Smooth muscle cell (in vitro differentiated cells): ENCODE measurements at regions not wholly inside any gene's neighbourhood (a gene's known extent, or its start where the extent isn't known, plus 50 kb on each side); places are given as distances from the start of the nearest gene placed in this dataset.

ENCODE experiments used
- DNase-seq: peaks from one replicate; lab custom pipeline; 2025; ENCODE audit not compliant: unreplicated experiment; lab: John Stamatoyannopoulos, UW
- H2AFZ ChIP-seq: fragments of 200-600 bp; sonication (generic); 2 replicates; pipeline ENCODE4 v1.6.0; 2016; ENCODE audit warnings: antibody characterized with exemption, low read depth, mild to moderate bottlenecking
- H3F3A ChIP-seq: fragments of 200-600 bp; sonication (generic); 2 replicates; pipeline ENCODE4 v1.6.0; 2017; ENCODE audit warnings: antibody characterized with exemption, low read depth
- H3K27ac ChIP-seq: fragments of 200-600 bp; sonication (generic); 2 replicates; pipeline ENCODE4 v1.5.1; 2016; ENCODE audit warnings: low read depth, mild to moderate bottlenecking
- H3K27me3 ChIP-seq: fragments of 200-600 bp; sonication (generic); 2 replicates; pipeline ENCODE4 v1.6.1; 2016; ENCODE audit warnings: low read depth, mild to moderate bottlenecking
- H3K36me3 ChIP-seq: fragments of 200-600 bp; sonication (generic); 2 replicates; pipeline ENCODE4 v1.5.1; 2016; ENCODE audit warnings: low read depth
- H3K4me1 ChIP-seq: fragments of 200-600 bp; sonication (generic); 2 replicates; pipeline ENCODE4 v1.5.1; 2016; ENCODE audit warnings: low read depth
- H3K4me2 ChIP-seq: fragments of 200-600 bp; sonication (generic); 2 replicates; pipeline ENCODE4 v1.6.0; 2016; ENCODE audit warnings: mild to moderate bottlenecking
- H3K4me3 ChIP-seq: fragments of 200-600 bp; sonication (generic); 2 replicates; pipeline ENCODE4 v1.5.1; 2016; ENCODE audit warnings: mild to moderate bottlenecking
- H3K79me2 ChIP-seq: fragments of 200-600 bp; sonication (generic); 2 replicates; pipeline ENCODE4 v1.6.0; 2016; ENCODE audit warnings: low read depth, mild to moderate bottlenecking
- H3K9ac ChIP-seq: fragments of 200-600 bp; sonication (generic); 2 replicates; pipeline ENCODE4 v1.6.0; 2016; ENCODE audit warnings: low read depth
- H3K9me3 ChIP-seq: fragments of 200-600 bp; sonication (generic); replicated peaks from 2 replicates; pipeline ENCODE4 v1.5.1; 2016; ENCODE audit warnings: low read depth
- H4K20me1 ChIP-seq: fragments of 200-600 bp; sonication (generic); 2 replicates; pipeline ENCODE4 v1.6.0; 2016; ENCODE audit warnings: low read depth
- CTCF ChIP-seq: fragments of 200-600 bp; sonication (generic); IDR thresholded peaks from 2 replicates; pipeline ENCODE4 v1.5.1; 2017; ENCODE audit warnings: borderline replicate concordance, mild to moderate bottlenecking, antibody characterized with exemption; ENCODE audit not compliant: insufficient read depth, poor library complexity, severe bottlenecking
- WGBS: methylation state at CpG from one replicate; pipeline ENCODE4 v1.1.7; 2016; ENCODE audit warnings: low lambda C conversion rate; 5-methylcytosine and 5-hydroxymethylcytosine counted together

- no peak overlapping the region for H3K27ac ChIP-seq
These were observed 542.6 kb downstream of the TOX3 start for GRCh38 chr16:52004343-52004742.

GRCh38 chr16:52002026-52002425, 544.9 kb downstream of the TOX3 start:
- WGBS: 91% methylated on average over 6 of the region's 6 CpGs
- Histone ChIP-seq H3K4me2 (no peak overlapping the region), H3K4me3 (no peak overlapping the region), H3K36me3 (no peaks in the 10 kb centered on the region), H3K27me3 (no peaks in the 10 kb centered on the region), H3K9me3 (no peaks in the 10 kb centered on the region), H4K20me1 (no peaks in the 10 kb centered on the region), H2AFZ (no peak overlapping the region), H3K4me1 (no peaks in the 10 kb centered on the region), H3F3A (no peaks in the 10 kb centered on the region), H3K79me2 (no peaks in the 10 kb centered on the region), H3K27ac (no peak overlapping the region), H3K9ac (no peak overlapping the region)
- DNase-seq: no peak
- TF ChIP-seq CTCF: no peak

More at GRCh38 chr16:52004343-52004742, 542.6 kb downstream of the TOX3 start:
- H3K9me3 ChIP-seq: no peaks in the 10 kb centered on the region
- H3K36me3 ChIP-seq: no peaks in the 10 kb centered on the region
- no peak overlapping the region for H2AFZ ChIP-seq
- H3K79me2 ChIP-seq: no peaks in the 10 kb centered on the region
- no peaks in the 10 kb centered on the region for H3K4me1 ChIP-seq
- H4K20me1 ChIP-seq: no peaks in the 10 kb centered on the region
- WGBS: 91% methylated on average over 6 of the region's 6 CpGs
- no peaks in the 10 kb centered on the region for H3F3A ChIP-seq
- DNase-seq: no peak
- H3K9ac ChIP-seq: no peak overlapping the region
- H3K4me3 ChIP-seq: no peak overlapping the region
- H3K27me3 ChIP-seq: no peaks in the 10 kb centered on the region
- TF ChIP-seq CTCF: no peak
- H3K4me2 ChIP-seq: no peak overlapping the region

GRCh38 chr16:51996516-51996915, 550.4 kb downstream of the TOX3 start:
- H3K4me2 ChIP-seq: no peak overlapping the region
- no peaks in the 10 kb centered on the region for H3K36me3 ChIP-seq
- H2AFZ ChIP-seq: no peak overlapping the region
- no peak for DNase-seq
- H3K4me1 ChIP-seq: no peaks in the 10 kb centered on the region
- H4K20me1 ChIP-seq: no peaks in the 10 kb centered on the region
- H3K4me3 ChIP-seq: no peak overlapping the region
- H3F3A ChIP-seq: no peaks in the 10 kb centered on the region
- H3K27me3 ChIP-seq: no peaks in the 10 kb centered on the region
- no peak for TF ChIP-seq CTCF
- H3K9me3 ChIP-seq: no peaks in the 10 kb centered on the region
- H3K79me2 ChIP-seq: no peaks in the 10 kb centered on the region
- WGBS: 62% methylated on average over 3 of the region's 3 CpGs
- H3K9ac ChIP-seq: no peak overlapping the region
- H3K27ac ChIP-seq: no peak overlapping the region

- no peak overlapping the region for H3K4me2 ChIP-seq
These were observed 552.3 kb downstream of the TOX3 start for GRCh38 chr16:51994597-51994996.

More at GRCh38 chr16:51994597-51994996, 552.3 kb downstream of the TOX3 start:
- no peaks in the 10 kb centered on the region for H3F3A ChIP-seq
- H3K27me3 ChIP-seq: no peaks in the 10 kb centered on the region
- H3K9ac ChIP-seq: no peak overlapping the region
- H3K4me3 ChIP-seq: no peak overlapping the region
- H3K4me1 ChIP-seq: no peaks in the 10 kb centered on the region
- no peaks in the 10 kb centered on the region for H3K9me3 ChIP-seq
- DNase-seq: no peak
- no peaks in the 10 kb centered on the region for H3K36me3 ChIP-seq
- no peak for TF ChIP-seq CTCF
- H2AFZ ChIP-seq: no peak overlapping the region
- 78% methylated on average over 8 of the region's 8 CpGs for WGBS
- H4K20me1 ChIP-seq: no peaks in the 10 kb centered on the region
- no peak overlapping the region for H3K27ac ChIP-seq
- no peaks in the 10 kb centered on the region for H3K79me2 ChIP-seq
